Activated CD8-positive, alpha-beta T cell treated with anti-CD3 and anti-CD28 coated beads for 36 hours (primary cell): ENCODE measurements at regions not wholly inside any gene's neighbourhood (a gene's known extent, or its start where the extent isn't known, plus 50 kb on each side); places are given as distances from the start of the nearest gene placed in this dataset.

Experiments used
- ATAC-seq: fragments of 200-7000 bp; cut with Tn5 transposase; one replicate; pipeline ENCODE4 v1.10.0; 2021; ENCODE audit warnings: mild to moderate bottlenecking, moderate library complexity
- CTCF ChIA-PET: fragments of 350-600 bp; sonication (Branson Sonifier 250); formaldehyde crosslinking; loops from one replicate; lab custom pipeline; 2021; ENCODE audit warnings: antibody characterized with exemption; lab: Charles Lee
- POLR2A ChIA-PET: fragments of 350-600 bp; sonication (Branson Sonifier 250); formaldehyde crosslinking; loops from one replicate; lab custom pipeline; 2021; ENCODE audit warnings: antibody characterized with exemption; lab: Charles Lee
- DNase-seq: peaks from one replicate; pipeline ENCODE4 v3.0.0-alpha.2; 2020
- H3K27ac Mint-ChIP-seq: one replicate; pipeline ENCODE4 v1.8.0; 2021; ENCODE audit warnings: mild to moderate bottlenecking, mixed read lengths
- H3K27me3 Mint-ChIP-seq: one replicate; pipeline ENCODE4 v1.8.0; 2021; ENCODE audit warnings: mixed read lengths
- H3K36me3 Mint-ChIP-seq: one replicate; pipeline ENCODE4 v1.8.0; 2021; ENCODE audit warnings: low read depth, mixed read lengths
- H3K4me1 Mint-ChIP-seq: one replicate; pipeline ENCODE4 v1.8.0; 2021; ENCODE audit warnings: low read depth, mixed read lengths
- H3K4me3 Mint-ChIP-seq: one replicate; pipeline ENCODE4 v1.8.0; 2021; ENCODE audit warnings: mild to moderate bottlenecking, moderate library complexity, mixed read lengths
- H3K9me3 Mint-ChIP-seq: one replicate; pipeline ENCODE4 v1.8.0; 2021; ENCODE audit warnings: mixed read lengths
- intact Hi-C: fragments of 100-400 bp; cut with micrococcal nuclease; formaldehyde crosslinking; loops from one replicate; pipeline ENCODE4 v1.10.0; 2022
- TF ChIP-seq, protein P1 (sequence below): fragments of 200-600 bp; IDR thresholded peaks from one replicate; pipeline ENCODE4 v1.8.0; 2022; ENCODE audit warnings: antibody characterized with exemption, mild to moderate bottlenecking

DNA sequence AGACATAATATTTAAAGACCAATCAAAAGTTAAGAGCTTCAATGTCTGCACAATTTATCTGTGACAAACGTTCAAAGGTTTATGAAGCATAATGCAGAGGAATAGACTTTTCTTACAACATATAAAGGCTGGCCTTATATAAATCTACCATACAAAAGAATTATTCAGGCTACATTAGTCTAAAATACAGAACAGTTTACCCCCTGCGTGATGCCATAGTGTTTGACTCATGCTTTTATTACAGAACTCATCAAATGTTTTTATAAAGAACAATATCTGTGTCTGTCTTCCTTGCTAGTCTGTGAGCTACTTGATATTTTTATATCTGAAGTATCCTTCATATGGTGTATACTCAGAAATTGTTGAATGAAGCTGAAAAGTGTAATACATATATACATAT, 1084.5 kb upstream of the FLRT2 start:
- Mint-ChIP-seq H3K27ac (no peak overlapping the region), H3K4me1 (no peaks in the 10 kb centered on the region), H3K27me3 (no peaks in the 10 kb centered on the region), H3K36me3 (no peaks in the 10 kb centered on the region), H3K4me3 (no peak overlapping the region), H3K9me3 (peaks cover 9% of the 10 kb centered on the region)
- TF ChIP-seq, protein P1, sequence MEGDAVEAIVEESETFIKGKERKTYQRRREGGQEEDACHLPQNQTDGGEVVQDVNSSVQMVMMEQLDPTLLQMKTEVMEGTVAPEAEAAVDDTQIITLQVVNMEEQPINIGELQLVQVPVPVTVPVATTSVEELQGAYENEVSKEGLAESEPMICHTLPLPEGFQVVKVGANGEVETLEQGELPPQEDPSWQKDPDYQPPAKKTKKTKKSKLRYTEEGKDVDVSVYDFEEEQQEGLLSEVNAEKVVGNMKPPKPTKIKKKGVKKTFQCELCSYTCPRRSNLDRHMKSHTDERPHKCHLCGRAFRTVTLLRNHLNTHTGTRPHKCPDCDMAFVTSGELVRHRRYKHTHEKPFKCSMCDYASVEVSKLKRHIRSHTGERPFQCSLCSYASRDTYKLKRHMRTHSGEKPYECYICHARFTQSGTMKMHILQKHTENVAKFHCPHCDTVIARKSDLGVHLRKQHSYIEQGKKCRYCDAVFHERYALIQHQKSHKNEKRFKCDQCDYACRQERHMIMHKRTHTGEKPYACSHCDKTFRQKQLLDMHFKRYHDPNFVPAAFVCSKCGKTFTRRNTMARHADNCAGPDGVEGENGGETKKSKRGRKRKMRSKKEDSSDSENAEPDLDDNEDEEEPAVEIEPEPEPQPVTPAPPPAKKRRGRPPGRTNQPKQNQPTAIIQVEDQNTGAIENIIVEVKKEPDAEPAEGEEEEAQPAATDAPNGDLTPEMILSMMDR = no peak
- intact Hi-C loops = no loop called here
- POLR2A ChIA-PET = no interaction called here
- DNase-seq (no peak), ATAC-seq (no peak)
- CTCF ChIA-PET = no interaction called here

DNA sequence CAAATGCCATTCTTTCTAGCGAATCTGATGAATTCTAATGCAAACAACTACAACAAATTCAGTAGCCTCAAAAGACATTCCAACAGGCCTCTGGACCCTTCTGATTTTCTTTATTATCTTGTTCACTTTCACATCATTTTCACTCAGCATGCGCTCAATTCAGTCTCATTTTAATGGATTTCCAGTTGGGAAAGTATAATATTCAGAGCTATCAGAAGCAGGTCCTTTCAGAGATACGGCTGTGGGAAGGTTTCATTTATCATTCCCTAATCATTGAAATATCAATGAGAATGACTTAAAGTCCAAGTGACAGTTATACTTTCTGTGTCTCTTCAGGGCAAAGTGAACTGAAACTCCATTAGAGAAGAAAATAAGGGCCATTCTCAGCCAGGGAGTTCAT, 1083.7 kb upstream of the FLRT2 start:
- intact Hi-C loops = no loop called here
- Mint-ChIP-seq H3K27me3 (no peaks in the 10 kb centered on the region), H3K4me3 (no peak overlapping the region), H3K27ac (no peak overlapping the region), H3K9me3 (peaks cover 9% of the 10 kb centered on the region), H3K36me3 (no peaks in the 10 kb centered on the region), H3K4me1 (no peaks in the 10 kb centered on the region)
- POLR2A ChIA-PET = no interaction called here
- no peak for DNase-seq
- TF ChIP-seq, protein P1 = no peak
- CTCF ChIA-PET = no interaction called here
- ATAC-seq = no peak

- DNase-seq = no peak
- TF ChIP-seq, protein P1 = no peak
- Mint-ChIP-seq H3K9me3 (peaks cover 3% of the 10 kb centered on the region), H3K27ac (no peak overlapping the region), H3K4me1 (no peaks in the 10 kb centered on the region), H3K27me3 (no peaks in the 10 kb centered on the region), H3K36me3 (no peaks in the 10 kb centered on the region), H3K4me3 (no peak overlapping the region)
- POLR2A ChIA-PET = no interaction called here
- ATAC-seq = no peak
- intact Hi-C loops = no loop called here
- CTCF ChIA-PET = no interaction called here
Observed at GRCh38 chr14:84453307-84453950, 1076.5 kb upstream of the FLRT2 start.

- no peak for ATAC-seq
- H3K4me1 Mint-ChIP-seq = no peaks in the 10 kb centered on the region
- H3K9me3 Mint-ChIP-seq = peaks cover 3% of the 10 kb centered on the region
- H3K4me3 Mint-ChIP-seq = no peak overlapping the region
- DNase-seq = no peak
- ChIA-PET POLR2A (no interaction called here), CTCF (no interaction called here)
- no peak overlapping the region for H3K27ac Mint-ChIP-seq
- TF ChIP-seq, protein P1 = no peak
- intact Hi-C loops = no loop called here
- no peaks in the 10 kb centered on the region for H3K27me3 Mint-ChIP-seq
- H3K36me3 Mint-ChIP-seq = no peaks in the 10 kb centered on the region
Observed at GRCh38 chr14:84454114-84454513, 1075.8 kb upstream of the FLRT2 start.

GRCh38 chr14:84456946-84457345, 1073.0 kb upstream of the FLRT2 start:
- POLR2A ChIA-PET = no interaction called here
- intact Hi-C loops = no loop called here
- H3K36me3 Mint-ChIP-seq = no peaks in the 10 kb centered on the region
- no peak for DNase-seq
- CTCF ChIA-PET = interaction anchor here (0.8 kb wide), 1 partner anchor 14 kb away, joined by 3 read pairs; no protein-coding TSS in a partner anchor
- H3K9me3 Mint-ChIP-seq = peaks cover 3% of the 10 kb centered on the region
- ATAC-seq = no peak
- TF ChIP-seq, protein P1 = no peak
- no peaks in the 10 kb centered on the region for H3K27me3 Mint-ChIP-seq
- H3K4me3 Mint-ChIP-seq = no peak overlapping the region
- no peaks in the 10 kb centered on the region for H3K4me1 Mint-ChIP-seq
- no peak overlapping the region for H3K27ac Mint-ChIP-seq
